IPS-18a (cell line): ENCODE measurements at regions not wholly inside any gene's neighbourhood (a gene's known extent, or its start where the extent isn't known, plus 50 kb on each side); places are given as distances from the start of the nearest gene placed in this dataset.
"Not testable (repeated sequence)": the region's sequence is repeated elsewhere in the genome, so short reads cannot be mapped to it uniquely, and the experiment has no call there.

Experiments used
- H3K27ac ChIP-seq: one replicate; pipeline ENCODE4 v1.5.1; 2013; ENCODE audit warnings: low read length
- H3K27me3 ChIP-seq: one replicate; pipeline ENCODE4 v1.6.1; 2013; ENCODE audit warnings: mild to moderate bottlenecking, low read length; ENCODE audit not compliant: control insufficient read depth, insufficient read depth
- H3K36me3 ChIP-seq: one replicate; pipeline ENCODE4 v1.6.1; 2013; ENCODE audit warnings: low read depth, low read length; ENCODE audit not compliant: control insufficient read depth
- H3K4me1 ChIP-seq: one replicate; pipeline ENCODE4 v1.6.1; 2013; ENCODE audit warnings: low read depth, low read length; ENCODE audit not compliant: control insufficient read depth
- H3K4me3 ChIP-seq: one replicate; pipeline ENCODE4 v1.5.1; 2013; ENCODE audit warnings: low read length
- H3K9ac ChIP-seq: one replicate; pipeline ENCODE4 v1.6.1; 2013; ENCODE audit warnings: mild to moderate bottlenecking, low read length, moderate library complexity
- H3K9me3 ChIP-seq: one replicate; pipeline ENCODE4 v1.6.1; 2013; ENCODE audit warnings: low read depth, low read length; ENCODE audit not compliant: control insufficient read depth

DNA sequence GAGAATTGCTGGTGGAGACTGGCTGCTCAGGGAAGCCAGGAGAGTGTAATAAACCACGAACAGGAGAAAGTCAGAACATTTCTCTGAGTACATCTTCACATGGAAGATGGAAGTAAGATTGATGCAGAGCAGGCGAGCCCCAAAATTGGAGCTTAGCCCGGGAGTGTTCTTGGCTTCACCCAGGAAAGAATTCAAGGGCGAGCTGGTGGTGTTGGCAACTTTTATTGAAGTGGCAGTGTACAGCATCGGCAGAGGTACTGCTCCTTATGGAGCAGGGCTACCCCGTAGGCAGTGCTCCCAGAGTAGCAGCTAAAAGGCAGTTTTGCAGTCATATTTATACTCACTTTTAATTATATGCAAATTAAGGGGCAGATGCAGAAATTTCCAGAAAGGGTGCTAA, 281.4 kb upstream of the MEX3C start:
- Histone ChIP-seq H3K9me3 (no peaks in the 10 kb centered on the region), H3K27ac (no peak overlapping the region), H3K27me3 (no peaks in the 10 kb centered on the region), H3K36me3 (no peaks in the 10 kb centered on the region), H3K4me1 (peaks cover 3% of the 10 kb centered on the region), H3K9ac (no peak overlapping the region), H3K4me3 (no peak overlapping the region)

DNA sequence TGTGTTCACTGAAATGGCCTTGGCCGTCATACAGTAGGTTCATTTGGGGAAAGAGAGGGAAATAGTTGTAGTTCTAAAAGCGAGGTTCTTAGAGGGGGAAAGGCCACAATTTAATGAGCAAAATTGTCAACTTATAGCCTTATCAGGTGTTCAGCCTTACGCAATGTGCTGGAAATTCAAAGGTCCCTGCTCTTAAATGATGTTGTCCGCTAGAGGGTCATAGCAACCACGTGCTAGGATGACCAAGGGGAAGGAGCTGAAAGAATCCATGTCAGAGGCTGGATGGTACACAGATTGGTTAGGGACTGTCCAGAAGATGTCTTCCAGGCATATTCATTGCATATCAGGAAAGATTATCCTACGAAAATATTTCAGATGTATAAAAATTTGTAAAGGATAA, 282.3 kb upstream of the MEX3C start:
- H3K4me3 ChIP-seq, result no peak overlapping the region
- H3K27ac ChIP-seq, result no peak overlapping the region
- no peak overlapping the region for H3K9ac ChIP-seq
- H3K27me3 ChIP-seq, result no peaks in the 10 kb centered on the region
- H3K4me1 ChIP-seq, result no peaks in the 10 kb centered on the region
- no peaks in the 10 kb centered on the region for H3K9me3 ChIP-seq
- H3K36me3 ChIP-seq, result no peaks in the 10 kb centered on the region

DNA sequence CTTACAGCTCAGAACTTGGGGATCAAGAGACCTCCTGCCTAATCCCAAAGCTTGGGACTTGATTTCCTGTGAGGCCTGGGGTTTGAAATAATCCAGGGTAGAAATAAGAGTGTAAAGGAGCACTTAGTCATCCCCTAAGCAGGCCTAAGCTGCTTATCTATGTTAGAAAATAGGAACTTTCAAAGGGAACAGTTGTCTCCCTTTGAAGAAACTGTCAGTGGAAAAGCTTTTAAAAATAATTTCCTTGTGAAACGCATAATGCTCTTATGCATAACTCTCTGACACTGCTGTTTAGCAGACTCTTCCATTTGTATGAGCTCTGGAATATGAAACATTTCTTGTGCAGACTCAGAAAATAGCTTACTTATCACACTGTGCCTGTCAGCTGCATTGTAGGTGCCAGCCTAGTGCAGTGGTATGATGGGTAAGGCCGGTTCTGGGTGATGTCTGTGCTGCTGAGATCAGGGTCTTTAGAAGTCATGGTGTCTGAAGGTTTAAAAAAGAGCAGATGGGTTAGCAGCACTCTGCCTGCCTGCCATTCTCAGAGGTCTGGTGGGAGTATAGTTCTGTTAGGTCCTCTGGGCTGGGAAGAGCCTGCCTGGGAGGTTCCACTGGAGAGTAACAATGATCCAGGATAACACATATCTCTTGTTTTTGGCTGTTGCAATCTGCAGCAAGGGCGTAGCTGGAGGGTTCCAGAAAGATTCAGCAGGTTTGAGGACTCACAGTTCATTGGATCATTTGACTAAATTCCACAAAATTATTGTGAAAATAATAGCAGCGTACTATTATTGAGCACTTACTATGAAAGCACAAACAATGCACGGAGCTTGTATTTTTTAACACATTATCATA, 283.2 kb upstream of the MEX3C start:
- no peak overlapping the region for H3K9ac ChIP-seq
- no peak overlapping the region for H3K4me3 ChIP-seq
- H3K27ac ChIP-seq, result no peak overlapping the region
- no peaks in the 10 kb centered on the region for H3K36me3 ChIP-seq
- H3K9me3 ChIP-seq, result no peaks in the 10 kb centered on the region
- H3K27me3 ChIP-seq, result no peaks in the 10 kb centered on the region
- H3K4me1 ChIP-seq, result no peaks in the 10 kb centered on the region

DNA sequence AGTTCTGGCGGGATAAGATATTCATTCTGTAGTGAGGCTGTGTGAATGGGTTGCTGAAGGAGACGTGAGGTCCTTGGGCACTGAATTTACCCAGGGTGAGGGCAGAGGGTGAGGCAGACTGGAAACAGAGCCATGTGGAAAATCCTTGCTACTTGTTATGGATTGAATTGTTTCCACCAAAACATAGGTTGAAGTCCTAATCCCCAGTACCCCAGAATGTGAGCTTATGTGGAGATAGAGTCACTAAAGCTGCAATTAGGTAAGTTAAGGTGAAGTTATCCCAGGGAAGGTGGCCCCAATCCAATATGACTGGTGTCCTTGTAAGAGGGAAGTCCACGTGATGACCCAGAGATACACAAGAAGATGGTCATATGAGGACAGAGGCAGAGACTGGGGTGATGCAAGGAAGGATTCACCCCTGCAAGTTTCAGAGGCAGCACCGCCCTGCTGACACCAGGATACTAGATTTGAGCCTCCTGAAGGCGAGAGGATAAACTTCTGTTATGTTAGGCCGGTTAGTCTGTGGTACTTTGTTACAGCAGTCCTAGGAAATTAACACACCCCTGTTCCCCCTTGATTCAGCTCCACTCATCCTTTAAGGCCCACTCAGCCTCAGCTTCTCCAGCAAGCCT, 289.4 kb upstream of the MEX3C start:
- Histone ChIP-seq H3K9me3 (no peaks in the 10 kb centered on the region), H3K4me1 (peaks cover 4% of the 10 kb centered on the region), H3K9ac (no peak overlapping the region), H3K27ac (no peak overlapping the region), H3K27me3 (no peaks in the 10 kb centered on the region), H3K36me3 (no peaks in the 10 kb centered on the region), H3K4me3 (no peak overlapping the region)

DNA sequence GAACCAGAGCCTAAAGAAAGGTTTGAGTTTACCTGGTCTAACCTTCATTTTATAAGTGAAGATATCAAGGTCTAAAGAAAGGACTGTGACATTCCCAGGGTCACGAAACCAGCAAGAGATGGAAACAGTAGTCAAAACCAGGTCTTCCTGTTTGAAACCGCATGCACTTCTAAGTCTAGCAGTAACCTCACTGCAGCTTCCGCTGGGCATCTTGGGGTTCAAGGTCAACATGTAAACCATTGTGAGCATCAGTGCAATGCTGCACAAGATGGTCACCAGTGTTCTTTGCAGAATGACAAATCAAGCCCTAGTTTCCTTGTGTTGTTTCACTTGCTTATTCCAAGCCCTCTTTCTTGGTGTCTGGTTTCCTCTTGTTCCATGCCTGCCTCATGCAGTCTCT, 292.9 kb upstream of the MEX3C start:
- Histone ChIP-seq H3K4me3 (no peak overlapping the region), H3K9ac (no peak overlapping the region), H3K4me1 (peaks cover 4% of the 10 kb centered on the region), H3K27ac (no peak overlapping the region), H3K27me3 (no peaks in the 10 kb centered on the region), H3K36me3 (no peaks in the 10 kb centered on the region), H3K9me3 (no peaks in the 10 kb centered on the region)

DNA sequence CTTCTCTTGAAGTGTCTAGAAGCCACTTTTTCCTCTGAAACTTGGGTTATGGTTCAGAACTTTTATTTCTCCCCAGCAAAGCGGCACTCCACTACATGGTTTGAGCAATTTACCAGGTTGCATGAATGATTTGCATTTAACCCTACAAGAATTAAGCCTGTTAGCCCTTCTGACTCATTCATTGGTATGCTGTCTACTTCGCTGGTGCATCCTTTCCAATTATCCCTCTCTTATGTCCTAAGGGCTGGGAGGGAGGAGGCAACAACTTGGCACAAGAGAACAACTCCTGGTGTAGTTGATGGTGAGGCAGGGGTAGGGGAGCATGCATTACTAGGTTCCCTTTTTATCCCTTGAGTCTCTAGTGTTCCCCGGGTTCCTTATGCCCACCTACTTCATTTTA, 293.4 kb upstream of the MEX3C start:
- H3K36me3 ChIP-seq, result no peaks in the 10 kb centered on the region
- no peak overlapping the region for H3K27ac ChIP-seq
- H3K27me3 ChIP-seq, result no peaks in the 10 kb centered on the region
- peaks cover 4% of the 10 kb centered on the region for H3K4me1 ChIP-seq
- H3K4me3 ChIP-seq, result no peak overlapping the region
- H3K9ac ChIP-seq, result no peak overlapping the region
- no peaks in the 10 kb centered on the region for H3K9me3 ChIP-seq

DNA sequence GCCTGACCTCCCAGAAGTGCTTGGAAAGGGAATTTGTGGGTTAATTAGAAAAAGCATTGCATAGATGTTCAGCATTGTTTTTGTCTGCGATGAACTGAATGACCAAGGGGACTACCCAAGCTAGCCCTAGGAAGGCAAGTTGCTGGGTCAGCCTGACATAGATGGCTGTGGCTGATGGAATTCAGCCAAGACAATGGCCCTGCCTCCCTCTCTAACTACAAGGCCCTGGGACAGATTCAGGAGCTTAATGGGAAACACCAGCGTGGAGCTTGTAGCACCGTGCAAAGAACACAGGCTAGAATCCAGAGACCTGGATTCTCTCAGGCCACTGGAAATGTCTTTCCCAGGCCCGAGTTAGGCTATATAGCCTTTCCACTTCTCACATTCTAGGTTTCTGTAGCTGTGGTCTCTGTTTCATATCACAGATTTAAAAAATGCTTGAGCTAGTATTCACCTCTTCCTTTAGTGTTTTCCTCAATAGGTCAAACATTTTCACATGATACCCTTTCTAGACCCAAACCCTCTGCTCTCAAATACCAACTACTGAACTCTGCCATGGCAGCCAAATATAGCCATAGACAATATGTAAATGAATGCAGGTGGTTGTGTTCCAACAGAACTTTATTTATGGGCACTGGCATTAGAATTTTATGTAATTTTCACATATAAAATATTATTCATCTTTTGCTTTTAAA, 294.3 kb upstream of the MEX3C start:
- Histone ChIP-seq H3K27ac (no peak overlapping the region), H3K27me3 (no peaks in the 10 kb centered on the region), H3K9ac (no peak overlapping the region), H3K9me3 (no peaks in the 10 kb centered on the region), H3K36me3 (no peaks in the 10 kb centered on the region), H3K4me1 (peaks cover 4% of the 10 kb centered on the region), H3K4me3 (no peak overlapping the region)

DNA sequence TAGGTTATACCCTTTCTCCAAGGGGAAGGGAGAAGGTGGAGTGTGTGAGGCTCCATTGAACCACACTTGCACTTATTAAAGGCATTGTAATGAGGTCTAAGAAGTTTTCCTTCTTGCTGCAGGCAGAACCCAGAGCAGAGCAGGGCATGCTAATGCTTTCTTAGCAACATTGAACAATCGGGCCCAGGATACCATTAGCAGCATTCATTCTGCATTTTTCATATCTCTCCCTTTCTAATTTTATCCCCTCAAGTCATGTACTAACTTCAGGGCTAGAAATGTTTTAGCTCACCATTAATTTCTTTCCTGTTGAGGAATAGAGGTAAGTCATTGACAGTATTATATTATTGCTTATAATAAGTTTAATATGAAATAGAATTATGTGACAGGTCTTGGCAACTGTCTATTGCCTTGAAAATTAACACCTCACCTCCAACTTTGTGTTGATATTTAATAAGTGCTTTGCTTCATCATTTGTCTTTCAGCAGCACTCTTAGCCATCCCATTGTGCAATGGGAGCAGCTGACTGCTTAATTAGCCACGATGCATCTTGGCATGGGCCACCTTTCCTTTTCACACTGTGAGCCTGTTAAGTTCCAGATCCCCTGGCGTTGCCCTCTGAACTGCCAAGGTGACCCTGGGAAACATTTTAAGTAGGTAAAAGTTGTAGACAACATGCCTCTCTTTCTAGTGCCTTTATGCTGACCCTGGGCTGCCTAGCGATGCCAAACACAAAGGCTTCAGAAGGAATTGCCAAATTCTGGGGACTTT, 300.8 kb upstream of the MEX3C start:
- no peaks in the 10 kb centered on the region for H3K36me3 ChIP-seq
- no peaks in the 10 kb centered on the region for H3K9me3 ChIP-seq
- H3K9ac ChIP-seq, result no peak overlapping the region
- no peaks in the 10 kb centered on the region for H3K27me3 ChIP-seq
- H3K27ac ChIP-seq, result no peak overlapping the region
- no peak overlapping the region for H3K4me3 ChIP-seq
- no peaks in the 10 kb centered on the region for H3K4me1 ChIP-seq

DNA sequence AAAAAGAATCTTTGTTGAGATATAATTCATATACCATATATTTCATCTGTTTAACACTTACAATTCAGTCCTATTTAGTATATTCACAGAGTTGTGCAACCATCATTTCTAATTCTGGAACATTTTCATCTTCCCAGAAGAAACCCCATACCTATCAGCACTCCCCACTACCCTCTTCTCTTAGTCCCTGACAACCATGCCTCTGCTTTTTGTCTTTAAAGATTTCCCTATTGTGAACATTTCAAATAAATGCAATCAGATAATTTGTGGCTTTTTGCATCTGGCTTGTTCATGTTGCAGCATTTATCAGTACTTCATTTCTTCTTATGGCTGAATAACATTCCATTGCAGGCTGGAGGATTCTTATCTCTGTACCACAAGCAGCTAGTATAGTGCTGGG, 305.9 kb upstream of the MEX3C start:
- Histone ChIP-seq H3K36me3 (no peaks in the 10 kb centered on the region), H3K4me3 (no peak overlapping the region), H3K4me1 (no peaks in the 10 kb centered on the region), H3K9ac (no peak overlapping the region), H3K27ac (no peak overlapping the region), H3K9me3 (peaks cover 8% of the 10 kb centered on the region), H3K27me3 (no peaks in the 10 kb centered on the region)

DNA sequence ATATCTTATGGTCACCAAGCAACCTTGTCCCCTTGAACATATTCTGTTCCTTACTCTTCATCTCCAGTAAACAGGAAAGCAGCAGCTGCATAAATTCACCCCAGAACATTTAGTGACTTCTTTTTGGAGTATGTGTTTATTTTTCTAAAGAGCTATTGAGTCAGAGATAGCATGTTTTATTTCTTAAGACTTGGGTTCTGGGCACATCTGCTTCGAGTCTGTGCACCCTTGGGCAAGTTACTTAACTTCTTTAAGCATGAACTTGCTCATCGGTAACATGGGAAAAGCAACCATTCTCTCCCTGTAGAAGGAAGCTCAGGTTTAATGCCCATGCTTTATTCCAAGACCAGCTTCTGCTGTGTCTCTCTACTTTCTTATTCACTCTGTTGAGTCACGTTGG, 309.3 kb upstream of the MEX3C start:
- Histone ChIP-seq H3K27ac (no peak overlapping the region), H3K4me3 (no peak overlapping the region), H3K36me3 (no peaks in the 10 kb centered on the region), H3K9ac (no peak overlapping the region), H3K27me3 (no peaks in the 10 kb centered on the region), H3K9me3 (peaks cover 17% of the 10 kb centered on the region), H3K4me1 (no peaks in the 10 kb centered on the region)

DNA sequence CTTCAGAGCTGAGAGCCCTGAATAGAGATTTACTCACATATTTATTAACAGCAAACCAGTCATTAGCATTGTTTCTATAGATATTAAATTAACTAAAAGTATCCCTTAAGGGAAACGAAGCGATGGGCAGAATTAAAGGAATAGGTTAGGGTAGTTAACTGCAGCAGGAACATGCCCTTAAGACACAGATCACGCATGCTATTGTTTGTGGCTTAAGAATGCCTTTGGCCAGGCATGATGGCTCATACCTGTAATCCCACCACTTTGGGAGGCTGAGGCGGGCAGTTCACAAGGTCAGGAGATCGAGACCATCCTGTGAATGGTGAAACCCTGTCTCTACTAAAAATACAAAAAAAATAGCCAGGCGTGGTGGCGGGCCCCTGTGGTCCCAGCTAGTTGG, 310.9 kb upstream of the MEX3C start:
- H3K4me3 ChIP-seq, H3K36me3 ChIP-seq, H3K27me3 ChIP-seq, H3K9ac ChIP-seq, H3K4me1 ChIP-seq, H3K27ac ChIP-seq: not testable (repeated sequence)
- peaks cover 17% of the 10 kb centered on the region for H3K9me3 ChIP-seq
